Gastroesophageal sphincter (tissue), 3 donors: ENCODE measurements at regions not wholly inside any gene's neighbourhood (a gene's known extent, or its start where the extent isn't known, plus 50 kb on each side); places are given as distances from the start of the nearest gene placed in this dataset.

Source experiments
- EP300 ChIP-seq: sonication (generic); formaldehyde crosslinking; IDR thresholded peaks from one replicate; pipeline ENCODE4 v1.6.1; 2017; ENCODE audit warnings: antibody characterized with exemption, mild to moderate bottlenecking
- POLR2A ChIP-seq, 2 donors: fragments of 450-650 bp; IDR thresholded peaks; one replicate each; pipeline ENCODE4 v1.6.1; 2017; ENCODE audit warnings: antibody characterized with exemption in 2 of 2, mild to moderate bottlenecking in 2 of 2, moderate library complexity in 1 of 2
- POLR2AphosphoS5 ChIP-seq: sonication (generic); formaldehyde crosslinking; IDR thresholded peaks from one replicate; pipeline ENCODE4 v1.6.1; 2017; ENCODE audit warnings: antibody characterized with exemption
- TF ChIP-seq, protein P1 (sequence below), 4 experiments: fragments of 200-600 bp in 2 of 4; fragments of 450-650 bp in 2 of 4; sonication (generic) in 1 of 4; IDR thresholded peaks; one replicate each; pipeline ENCODE4 v1.5.1; 2017 to 2019; ENCODE audit warnings: antibody characterized with exemption in 4 of 4, mild to moderate bottlenecking in 2 of 4, moderate library complexity in 2 of 4

DNA sequence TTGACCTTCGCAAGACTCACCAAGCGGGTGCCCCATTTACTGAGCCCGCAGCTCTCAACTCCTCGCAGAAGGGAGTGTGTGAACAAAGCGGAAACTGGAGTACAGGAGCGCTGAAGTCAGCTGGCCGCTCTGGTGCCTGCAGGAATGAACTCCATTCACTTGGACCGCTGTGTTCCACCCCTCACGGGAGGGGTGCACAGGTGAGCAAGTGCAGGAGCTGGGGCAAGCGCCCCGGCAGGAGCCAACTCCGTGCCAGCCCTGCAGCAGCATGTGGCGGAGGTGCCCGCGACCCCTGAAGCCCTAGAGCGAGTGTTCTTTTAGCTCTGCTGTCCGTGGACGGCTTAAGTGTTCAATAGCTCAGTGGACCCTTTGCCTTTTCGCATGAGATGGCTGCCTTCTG is 471.6 kb upstream of the ADGRL4 start:
- TF ChIP-seq EP300 = no peak
- TF ChIP-seq, protein P1, sequence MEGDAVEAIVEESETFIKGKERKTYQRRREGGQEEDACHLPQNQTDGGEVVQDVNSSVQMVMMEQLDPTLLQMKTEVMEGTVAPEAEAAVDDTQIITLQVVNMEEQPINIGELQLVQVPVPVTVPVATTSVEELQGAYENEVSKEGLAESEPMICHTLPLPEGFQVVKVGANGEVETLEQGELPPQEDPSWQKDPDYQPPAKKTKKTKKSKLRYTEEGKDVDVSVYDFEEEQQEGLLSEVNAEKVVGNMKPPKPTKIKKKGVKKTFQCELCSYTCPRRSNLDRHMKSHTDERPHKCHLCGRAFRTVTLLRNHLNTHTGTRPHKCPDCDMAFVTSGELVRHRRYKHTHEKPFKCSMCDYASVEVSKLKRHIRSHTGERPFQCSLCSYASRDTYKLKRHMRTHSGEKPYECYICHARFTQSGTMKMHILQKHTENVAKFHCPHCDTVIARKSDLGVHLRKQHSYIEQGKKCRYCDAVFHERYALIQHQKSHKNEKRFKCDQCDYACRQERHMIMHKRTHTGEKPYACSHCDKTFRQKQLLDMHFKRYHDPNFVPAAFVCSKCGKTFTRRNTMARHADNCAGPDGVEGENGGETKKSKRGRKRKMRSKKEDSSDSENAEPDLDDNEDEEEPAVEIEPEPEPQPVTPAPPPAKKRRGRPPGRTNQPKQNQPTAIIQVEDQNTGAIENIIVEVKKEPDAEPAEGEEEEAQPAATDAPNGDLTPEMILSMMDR (IDR thresholded peaks at IDR 0.05) = no peak
- no peak for TF ChIP-seq POLR2A (IDR thresholded peaks at IDR 0.05)
- no peak for TF ChIP-seq POLR2AphosphoS5
